IgD-negative memory B cell (primary cell): ENCODE measurements at regions not wholly inside any gene's neighbourhood (a gene's known extent, or its start where the extent isn't known, plus 50 kb on each side); places are given as distances from the start of the nearest gene placed in this dataset.
"Not testable (repeated sequence)": the region's sequence is repeated elsewhere in the genome, so short reads cannot be mapped to it uniquely, and the experiment has no call there.

Experiments
- H3K27ac Mint-ChIP-seq, 3 donors: one replicate each; pipeline ENCODE4 v1.8.0; 2020 to 2022; ENCODE audit warnings: mild to moderate bottlenecking in 3 of 3, mixed read lengths in 3 of 3, moderate library complexity in 1 of 3
- H3K27me3 Mint-ChIP-seq: one replicate; pipeline ENCODE4 v1.8.0; 2021; ENCODE audit warnings: mixed read lengths
- H3K36me3 Mint-ChIP-seq: one replicate; pipeline ENCODE4 v1.8.0; 2020; ENCODE audit warnings: mild to moderate bottlenecking, mixed read lengths
- H3K4me1 Mint-ChIP-seq, 3 donors: one replicate each; pipeline ENCODE4 v1.8.0; 2020 to 2022; ENCODE audit warnings: mixed read lengths in 3 of 3, mild to moderate bottlenecking in 1 of 3
- H3K4me3 Mint-ChIP-seq, 4 donors: one replicate each; pipeline ENCODE4 v1.8.0; 2020 to 2022; ENCODE audit warnings: mild to moderate bottlenecking in 4 of 4, mixed read lengths in 4 of 4, moderate library complexity in 3 of 4
- H3K9me3 Mint-ChIP-seq, 3 donors: one replicate each; pipeline ENCODE4 v1.8.0; 2020 to 2021; ENCODE audit warnings: mixed read lengths in 3 of 3, mild to moderate bottlenecking in 1 of 3

DNA sequence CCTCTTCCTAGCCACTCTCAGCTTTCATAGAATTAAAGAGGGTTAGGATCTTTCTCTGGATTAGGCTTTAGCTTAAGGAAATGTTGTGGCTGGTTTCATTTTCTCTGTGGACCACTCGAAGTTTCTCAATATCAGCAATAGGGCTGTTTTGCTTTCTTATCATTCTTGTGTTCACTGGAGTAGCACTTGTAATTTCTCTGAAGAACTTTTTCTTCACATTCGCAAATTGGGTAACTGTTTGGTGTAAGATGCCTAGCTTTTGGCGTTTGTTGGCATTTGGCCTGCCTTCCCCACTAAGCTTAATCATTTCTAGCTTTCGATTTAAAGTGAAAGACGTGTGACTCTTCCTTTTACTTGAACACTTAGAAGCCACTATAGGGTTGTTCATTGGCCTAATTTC is 210.8 kb upstream of the PROX1 start:
- Mint-ChIP-seq H3K27me3 (no peaks in the 10 kb centered on the region), H3K36me3 (no peaks in the 10 kb centered on the region), H3K27ac (no peak overlapping the region), H3K4me3 (no peak overlapping the region), H3K9me3 (peaks cover 0 to 5% (median 5%) of the 10 kb centered on the region in 3 donors), H3K4me1 (no peaks in the 10 kb centered on the region)

DNA sequence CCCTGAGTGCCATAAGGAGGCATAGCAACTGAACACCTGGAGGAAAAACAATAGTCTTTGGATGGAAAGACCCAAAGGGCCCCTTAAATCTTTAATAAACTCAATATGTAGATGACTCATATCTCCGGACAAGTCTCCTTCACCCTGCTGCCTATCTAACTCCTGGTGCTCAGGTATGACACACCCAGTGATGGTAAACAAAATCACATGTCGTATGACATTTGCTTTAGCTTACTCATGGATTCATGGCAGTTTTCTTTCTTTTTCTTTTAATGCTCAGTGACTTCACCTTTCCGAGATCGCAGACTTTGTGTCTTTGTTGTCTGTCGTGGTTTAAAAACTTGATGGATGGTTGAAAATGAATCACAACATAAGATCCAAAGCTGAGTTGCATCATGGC is 208.5 kb upstream of the PROX1 start:
- Mint-ChIP-seq H3K27ac (no peak overlapping the region), H3K9me3 (peaks cover 0 to 7% (median 5%) of the 10 kb centered on the region in 3 donors)

DNA sequence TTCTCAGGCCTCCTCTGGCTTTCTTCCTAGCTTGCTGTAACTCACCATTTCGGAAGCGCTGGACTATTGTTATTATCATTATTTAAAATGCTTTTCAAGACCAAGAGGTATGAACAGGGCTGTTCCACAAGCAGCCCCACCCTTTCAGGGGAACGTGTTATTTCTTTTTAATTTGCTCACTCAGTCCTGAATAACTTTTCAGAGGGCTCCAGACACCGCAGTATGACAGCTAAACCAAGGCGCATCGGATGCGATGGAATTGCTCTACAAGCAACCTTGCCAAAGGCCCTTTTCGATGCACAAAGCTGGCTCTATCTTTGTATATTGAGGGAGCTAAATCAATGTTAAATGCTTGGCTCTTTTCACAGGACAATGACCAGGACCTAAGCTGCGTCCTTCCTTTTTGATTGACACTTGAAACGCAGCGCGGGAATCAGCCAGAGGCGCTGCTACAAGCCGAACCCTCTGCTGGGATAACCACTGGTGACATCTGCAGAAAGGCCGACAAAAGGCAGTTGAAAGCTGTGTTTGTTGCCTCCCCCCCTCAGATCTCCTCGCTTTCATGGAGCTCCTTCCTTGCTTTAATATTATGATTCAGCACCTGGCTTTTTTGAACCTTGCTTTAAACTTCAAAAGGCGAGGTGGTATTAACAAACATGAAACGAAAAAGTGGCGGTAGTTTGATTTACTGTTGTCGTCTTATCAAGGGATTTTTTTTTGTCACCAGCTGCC is 204.7 kb upstream of the PROX1 start:
- Mint-ChIP-seq H3K27ac (no peak overlapping the region), H3K4me3 (no peak overlapping the region)

More for the DNA sequence above, 208.5 kb upstream of the PROX1 start:
- Mint-ChIP-seq H3K27me3 (peaks cover 5% of the 10 kb centered on the region), H3K36me3 (no peaks in the 10 kb centered on the region), H3K4me1 (no peaks in the 10 kb centered on the region), H3K4me3 (no peak overlapping the region)

DNA sequence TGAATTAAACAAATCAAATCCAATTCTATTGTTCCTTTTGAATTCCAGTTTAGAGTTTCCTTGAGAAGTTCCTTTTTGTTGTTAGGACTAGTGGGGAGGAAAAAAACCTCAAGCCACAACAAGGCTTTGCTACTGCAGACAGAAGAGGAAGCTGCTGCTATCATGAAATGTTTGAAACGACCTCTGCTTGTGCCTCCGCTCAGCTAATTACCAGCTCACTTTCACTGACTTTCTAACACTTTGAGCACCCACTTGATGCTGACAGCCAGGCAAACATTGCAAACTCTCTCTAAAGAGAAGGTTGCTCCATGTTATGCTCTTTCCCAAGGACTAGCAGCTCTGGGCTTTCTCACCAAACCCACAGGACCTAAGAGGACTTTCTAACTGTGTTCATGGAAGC is 203.9 kb upstream of the PROX1 start:
- Mint-ChIP-seq H3K36me3 (no peaks in the 10 kb centered on the region), H3K4me3 (peak overlapping the region in 1 of 4 donors; percentile 29), H3K4me1 (no peaks in the 10 kb centered on the region), H3K27ac (no peak overlapping the region), H3K27me3 (peaks cover 5% of the 10 kb centered on the region), H3K9me3 (peaks cover 0 to 8% (median 5%) of the 10 kb centered on the region in 3 donors)

More for the DNA sequence above, 204.7 kb upstream of the PROX1 start:
- Mint-ChIP-seq H3K36me3 (no peaks in the 10 kb centered on the region), H3K9me3 (peaks cover 0 to 8% (median 5%) of the 10 kb centered on the region in 3 donors), H3K27me3 (peaks cover 5% of the 10 kb centered on the region), H3K4me1 (no peaks in the 10 kb centered on the region)

DNA sequence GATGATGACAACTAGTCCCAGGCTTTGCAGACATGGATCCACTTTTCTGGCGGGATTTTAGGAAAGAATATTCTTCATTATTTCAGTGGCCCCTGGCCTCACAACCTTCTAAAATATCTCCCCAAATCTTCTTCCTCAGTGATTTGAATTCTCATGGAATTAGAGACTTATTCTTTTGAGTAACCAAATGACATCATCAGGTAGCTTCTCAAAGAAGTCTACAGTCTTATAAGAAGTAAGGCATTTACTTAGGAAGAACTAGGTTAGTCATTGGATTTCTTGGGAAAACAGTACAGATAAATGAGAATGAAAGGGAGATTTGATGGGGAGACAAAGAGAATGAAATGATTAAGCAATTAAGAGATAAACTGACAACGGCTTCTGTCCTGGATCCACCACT is 201.1 kb upstream of the PROX1 start:
- Mint-ChIP-seq H3K36me3 (no peaks in the 10 kb centered on the region), H3K27me3 (peaks cover 5% of the 10 kb centered on the region), H3K4me1 (no peaks in the 10 kb centered on the region), H3K9me3 (peaks cover 0 to 5% (median 5%) of the 10 kb centered on the region in 3 donors), H3K27ac (no peak overlapping the region), H3K4me3 (no peak overlapping the region)

DNA sequence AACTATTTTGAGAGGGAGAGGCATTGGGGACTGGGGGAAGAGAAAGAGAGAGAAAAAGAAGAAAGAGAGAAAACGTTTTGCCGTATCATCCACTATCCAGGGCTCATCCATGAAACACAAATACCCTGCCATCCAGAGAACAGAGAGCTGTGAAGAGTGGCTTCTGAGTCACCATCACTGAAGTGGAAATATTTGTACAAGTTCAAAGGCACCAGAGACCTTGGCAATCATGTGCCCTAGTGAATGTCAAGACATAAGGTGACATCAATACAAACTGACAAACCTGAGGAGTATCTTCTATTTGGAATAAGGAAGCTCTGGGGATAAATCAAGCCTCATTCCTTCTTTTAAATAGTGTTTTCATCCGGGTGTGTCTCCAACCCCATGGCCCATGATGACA is 197.2 kb upstream of the PROX1 start:
- Mint-ChIP-seq H3K4me1 (no peaks in the 10 kb centered on the region), H3K36me3 (no peaks in the 10 kb centered on the region), H3K4me3 (no peak overlapping the region), H3K9me3 (peaks cover 0 to 5% (median 3%) of the 10 kb centered on the region in 3 donors), H3K27ac (no peak overlapping the region), H3K27me3 (no peaks in the 10 kb centered on the region)

DNA sequence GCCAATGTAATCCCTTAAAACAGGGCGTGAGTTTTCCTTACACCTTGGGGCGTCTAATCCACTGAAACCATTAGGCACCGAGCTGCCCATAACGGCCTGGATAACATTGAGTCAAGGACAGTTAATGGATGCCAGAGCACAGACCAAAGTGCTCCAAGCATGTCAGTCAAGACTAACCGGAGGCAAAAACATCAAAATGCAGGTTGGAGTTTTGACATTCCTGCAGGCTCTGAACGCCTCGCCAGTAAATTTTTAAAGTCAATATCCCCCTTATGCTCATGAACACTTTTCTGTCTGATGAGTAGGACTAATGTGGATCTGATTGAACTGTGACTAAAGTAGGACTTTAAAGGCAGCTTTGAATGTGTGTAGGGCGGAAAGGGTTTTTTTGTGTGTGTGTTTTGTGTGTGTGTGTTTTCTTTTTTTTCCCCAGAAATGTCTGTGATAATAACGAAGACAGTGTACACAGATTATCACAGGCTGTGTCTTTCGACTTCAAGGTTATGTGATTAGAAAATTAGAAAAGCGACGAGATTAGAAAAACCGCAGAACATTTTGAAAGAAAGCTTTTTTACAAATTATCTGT is 194.2 kb upstream of the PROX1 start:
- Mint-ChIP-seq H3K9me3 (peaks cover 0 to 5% (median 1%) of the 10 kb centered on the region in 3 donors), H3K4me1 (no peaks in the 10 kb centered on the region), H3K4me3 (no peak overlapping the region), H3K27ac (no peak overlapping the region), H3K27me3 (no peaks in the 10 kb centered on the region), H3K36me3 (no peaks in the 10 kb centered on the region)

DNA sequence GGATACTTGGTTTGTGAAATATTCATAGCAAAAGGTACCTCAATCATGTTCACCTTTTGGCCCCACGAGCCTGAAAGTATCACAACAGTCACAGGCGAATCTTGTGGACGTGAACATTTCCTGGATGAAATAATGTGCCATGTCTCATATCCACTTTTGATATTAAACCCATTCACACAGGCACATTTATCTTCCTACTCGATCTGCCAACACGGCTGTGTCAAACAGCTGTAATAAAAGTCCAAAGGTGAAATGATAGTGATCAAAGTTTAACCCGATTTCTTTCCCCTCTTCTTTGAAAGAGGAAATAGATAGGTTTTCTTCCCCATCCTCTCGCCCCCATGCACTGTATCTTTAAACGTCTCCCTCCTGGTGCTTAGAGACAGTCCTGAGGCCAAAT is 191.2 kb upstream of the PROX1 start:
- no peaks in the 10 kb centered on the region for H3K4me1 Mint-ChIP-seq
- H3K36me3 Mint-ChIP-seq, result no peaks in the 10 kb centered on the region
- H3K27me3 Mint-ChIP-seq, result no peaks in the 10 kb centered on the region
- peaks cover 0 to 3% (median 2%) of the 10 kb centered on the region in 3 donors for H3K9me3 Mint-ChIP-seq
- no peak overlapping the region for H3K27ac Mint-ChIP-seq
- H3K4me3 Mint-ChIP-seq, result no peak overlapping the region

DNA sequence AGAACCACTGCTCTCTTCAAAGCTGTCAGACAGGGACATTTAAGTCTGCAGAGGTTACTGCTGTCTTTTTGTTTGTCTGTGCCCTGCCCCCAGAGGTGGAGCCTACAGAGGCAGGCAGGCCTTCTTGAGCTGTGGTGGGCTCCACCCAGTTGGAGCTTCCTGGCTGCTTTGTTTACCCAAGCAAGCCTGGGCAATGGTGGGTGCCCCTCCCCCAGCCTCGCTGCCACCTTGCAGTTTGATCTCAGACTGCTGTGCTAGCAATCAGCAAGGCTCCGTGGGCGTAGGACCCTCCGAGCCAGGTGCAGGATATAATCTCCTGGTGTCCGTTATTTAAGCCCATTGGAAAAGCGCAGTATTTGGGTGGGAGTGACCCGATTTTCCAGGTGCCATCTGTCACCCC is 179.5 kb upstream of the PROX1 start:
- not testable (repeated sequence) for H3K9me3 Mint-ChIP-seq, H3K4me1 Mint-ChIP-seq, H3K36me3 Mint-ChIP-seq, H3K4me3 Mint-ChIP-seq, H3K27me3 Mint-ChIP-seq, H3K27ac Mint-ChIP-seq

DNA sequence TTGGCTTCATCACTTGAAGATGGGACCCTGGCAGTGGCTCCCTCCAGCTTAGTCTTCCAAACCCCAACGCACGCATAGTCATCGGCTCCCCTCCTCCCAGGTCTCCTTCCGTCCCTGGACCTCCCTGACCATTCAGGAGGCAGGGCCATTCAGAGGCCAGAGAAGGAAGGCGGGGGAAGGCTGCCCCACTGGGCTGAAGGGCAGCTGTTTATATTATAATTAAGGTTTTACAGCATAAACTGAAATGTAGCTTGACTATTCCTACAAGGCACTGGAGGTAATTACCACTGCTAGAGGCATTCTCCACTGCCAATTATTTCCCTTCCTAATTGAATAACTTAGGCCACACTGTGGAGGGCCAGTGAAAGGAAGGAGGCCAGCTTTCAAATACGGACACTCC is 170.6 kb upstream of the PROX1 start:
- no peak overlapping the region for H3K27ac Mint-ChIP-seq
- H3K4me3 Mint-ChIP-seq, result no peak overlapping the region
- no peaks in the 10 kb centered on the region for H3K9me3 Mint-ChIP-seq
- peaks cover 0 to 2% (median 0%) of the 10 kb centered on the region in 3 donors for H3K4me1 Mint-ChIP-seq
- no peaks in the 10 kb centered on the region for H3K36me3 Mint-ChIP-seq
- no peaks in the 10 kb centered on the region for H3K27me3 Mint-ChIP-seq

DNA sequence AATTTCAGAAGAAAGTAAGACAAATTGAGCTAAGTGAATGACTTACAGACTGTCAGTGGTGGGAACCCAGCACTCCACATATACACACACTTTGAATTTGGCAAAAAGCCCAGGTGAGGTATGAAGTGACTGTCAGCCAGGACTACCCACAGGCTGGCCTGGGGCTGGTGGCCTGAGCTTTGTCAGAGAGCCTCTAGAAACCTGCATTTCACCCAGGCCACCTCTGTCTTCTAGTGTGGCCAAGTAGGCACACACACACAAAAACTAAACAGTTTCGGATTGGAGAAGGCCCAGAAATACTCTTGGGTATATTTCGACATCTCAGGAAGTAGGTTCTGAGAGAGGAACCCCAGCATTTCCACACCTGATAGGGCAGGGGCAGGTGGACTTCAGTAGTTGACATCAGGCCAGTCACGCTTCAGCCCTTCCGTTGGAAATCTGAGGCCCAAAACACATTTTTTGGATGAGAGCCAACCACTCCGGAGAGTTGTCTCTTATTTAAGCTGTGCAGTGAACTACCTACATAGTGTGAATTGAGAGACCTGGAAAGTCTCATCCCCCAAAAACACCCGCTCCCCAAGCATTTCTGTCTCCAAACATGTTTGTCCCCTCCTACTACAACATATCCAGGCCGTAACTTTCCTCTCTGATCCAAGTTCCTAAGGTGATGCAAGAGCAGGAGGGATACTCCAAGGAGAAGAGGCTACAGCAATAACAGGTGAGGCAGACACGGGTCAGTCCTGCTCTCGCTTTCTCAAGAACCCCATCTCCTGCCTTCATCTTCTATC is 167.2 kb upstream of the PROX1 start:
- H3K4me1 Mint-ChIP-seq, result peaks cover 0 to 2% (median 0%) of the 10 kb centered on the region in 3 donors
- no peaks in the 10 kb centered on the region for H3K36me3 Mint-ChIP-seq
- no peaks in the 10 kb centered on the region for H3K9me3 Mint-ChIP-seq
- H3K27me3 Mint-ChIP-seq, result no peaks in the 10 kb centered on the region
- H3K4me3 Mint-ChIP-seq, result no peak overlapping the region
- no peak overlapping the region for H3K27ac Mint-ChIP-seq

DNA sequence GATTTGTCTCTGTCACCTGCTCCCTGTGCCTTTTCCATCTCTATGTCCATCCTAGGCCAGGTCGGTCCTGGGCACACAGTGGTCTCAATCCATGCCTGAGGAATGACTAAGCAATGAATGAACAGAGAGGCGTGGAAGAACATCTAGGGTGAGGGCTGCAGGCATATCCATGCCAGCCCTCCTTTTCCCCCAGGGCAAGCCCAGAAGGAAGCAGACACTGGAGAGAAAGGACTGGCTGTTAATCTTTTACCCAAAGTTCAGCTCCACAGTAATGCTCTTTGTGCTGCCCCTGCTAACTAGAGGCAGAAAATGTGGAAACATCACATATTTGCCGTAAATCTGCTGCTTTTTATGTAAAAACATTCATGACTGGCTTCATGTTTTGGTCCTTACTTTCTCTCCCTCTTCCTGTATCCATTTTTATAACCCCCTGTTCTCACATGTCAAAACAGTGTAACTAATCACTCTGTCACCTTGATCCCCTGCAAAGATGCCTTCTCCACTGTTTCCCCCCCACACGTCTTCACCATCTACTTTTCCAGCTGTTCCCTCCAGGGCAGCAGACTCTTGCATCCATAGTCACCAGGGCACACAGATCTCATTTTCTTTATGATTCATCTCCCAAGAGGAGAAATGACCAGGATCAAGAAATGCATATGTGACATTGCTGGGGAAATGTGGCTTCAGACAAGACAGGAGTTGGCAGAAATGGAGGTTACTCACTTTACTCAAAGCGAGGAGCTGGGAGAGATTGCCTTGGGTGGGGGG is 166.4 kb upstream of the PROX1 start:
- no peaks in the 10 kb centered on the region for H3K36me3 Mint-ChIP-seq
- no peaks in the 10 kb centered on the region for H3K9me3 Mint-ChIP-seq
- H3K4me3 Mint-ChIP-seq, result no peak overlapping the region
- H3K27ac Mint-ChIP-seq, result no peak overlapping the region
- H3K27me3 Mint-ChIP-seq, result no peaks in the 10 kb centered on the region
- peaks cover 0 to 2% (median 0%) of the 10 kb centered on the region in 3 donors for H3K4me1 Mint-ChIP-seq

DNA sequence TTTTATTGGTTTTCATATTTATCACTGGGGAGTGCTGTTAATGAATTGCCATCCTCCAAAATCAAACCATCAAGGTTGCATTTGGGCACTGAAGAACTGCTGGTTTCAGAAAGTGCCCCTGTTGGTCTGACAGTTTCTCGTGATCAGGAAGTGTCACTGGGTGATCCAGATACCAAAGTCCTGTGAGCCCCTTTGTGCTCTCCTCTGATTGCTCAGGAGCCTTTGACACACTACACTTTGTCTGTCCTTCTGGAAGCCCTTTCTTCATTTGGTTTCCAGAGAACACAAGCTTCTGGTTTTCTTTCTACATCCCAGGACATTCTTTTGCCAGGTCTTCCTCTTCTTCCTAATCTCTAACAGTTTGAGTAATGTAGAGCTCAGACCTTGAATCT is 165.8 kb upstream of the PROX1 start:
- H3K4me3 Mint-ChIP-seq, result no peak overlapping the region
- no peaks in the 10 kb centered on the region for H3K27me3 Mint-ChIP-seq
- H3K9me3 Mint-ChIP-seq, result no peaks in the 10 kb centered on the region
- no peaks in the 10 kb centered on the region for H3K4me1 Mint-ChIP-seq
- no peaks in the 10 kb centered on the region for H3K36me3 Mint-ChIP-seq
- no peak overlapping the region for H3K27ac Mint-ChIP-seq

DNA sequence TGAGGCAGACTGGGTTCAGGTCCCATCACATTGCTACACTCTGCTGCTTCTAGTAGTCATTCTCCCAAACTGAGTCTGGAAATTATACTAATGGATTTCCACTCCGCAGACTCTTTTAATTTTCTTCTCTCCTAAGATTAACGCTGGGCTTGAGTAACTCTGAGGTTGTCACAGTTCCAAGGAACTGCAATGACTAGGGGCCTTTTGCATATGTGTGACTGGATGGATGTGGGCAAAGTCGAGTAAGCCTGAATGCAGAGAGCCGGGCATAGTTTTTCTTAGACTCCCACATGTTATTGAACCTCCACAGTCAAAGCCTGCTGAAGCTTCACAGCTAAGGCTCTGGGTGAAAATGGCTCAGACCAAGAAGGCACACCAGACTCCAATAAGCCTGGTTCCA is 160.9 kb upstream of the PROX1 start:
- Mint-ChIP-seq H3K9me3 (peaks cover 0 to 2% (median 0%) of the 10 kb centered on the region in 3 donors), H3K36me3 (no peaks in the 10 kb centered on the region), H3K27me3 (no peaks in the 10 kb centered on the region), H3K4me1 (no peaks in the 10 kb centered on the region), H3K27ac (no peak overlapping the region), H3K4me3 (no peak overlapping the region)

DNA sequence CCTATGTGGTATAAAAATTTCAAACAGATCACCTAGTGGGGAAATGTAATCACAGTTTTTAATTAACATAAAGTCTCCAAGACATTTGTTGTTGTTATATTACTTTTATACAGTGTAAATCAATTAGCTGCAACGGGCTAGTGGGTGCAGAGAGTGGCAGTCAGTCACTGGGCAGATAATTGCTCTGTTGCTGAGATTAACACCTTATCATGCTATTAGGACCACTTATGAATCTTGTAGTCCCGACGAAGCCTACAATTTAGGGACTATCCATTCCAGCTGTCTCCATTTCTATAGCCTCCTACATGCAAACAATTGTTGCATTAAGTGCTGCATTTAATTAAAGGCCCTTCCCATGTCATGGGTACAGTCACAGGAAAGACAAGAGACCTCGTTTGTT is 158.9 kb upstream of the PROX1 start:
- Mint-ChIP-seq H3K4me1 (peaks cover 0 to 2% (median 0%) of the 10 kb centered on the region in 3 donors), H3K27me3 (no peaks in the 10 kb centered on the region), H3K27ac (no peak overlapping the region), H3K36me3 (no peaks in the 10 kb centered on the region), H3K4me3 (no peak overlapping the region), H3K9me3 (peaks cover 0 to 2% (median 0%) of the 10 kb centered on the region in 3 donors)
